ENCODE measurements at regions not wholly inside any gene's neighbourhood (a gene's known extent, or its start where the extent isn't known, plus 50 kb on each side); places are given as distances from the start of the nearest gene placed in this dataset.

DNA sequence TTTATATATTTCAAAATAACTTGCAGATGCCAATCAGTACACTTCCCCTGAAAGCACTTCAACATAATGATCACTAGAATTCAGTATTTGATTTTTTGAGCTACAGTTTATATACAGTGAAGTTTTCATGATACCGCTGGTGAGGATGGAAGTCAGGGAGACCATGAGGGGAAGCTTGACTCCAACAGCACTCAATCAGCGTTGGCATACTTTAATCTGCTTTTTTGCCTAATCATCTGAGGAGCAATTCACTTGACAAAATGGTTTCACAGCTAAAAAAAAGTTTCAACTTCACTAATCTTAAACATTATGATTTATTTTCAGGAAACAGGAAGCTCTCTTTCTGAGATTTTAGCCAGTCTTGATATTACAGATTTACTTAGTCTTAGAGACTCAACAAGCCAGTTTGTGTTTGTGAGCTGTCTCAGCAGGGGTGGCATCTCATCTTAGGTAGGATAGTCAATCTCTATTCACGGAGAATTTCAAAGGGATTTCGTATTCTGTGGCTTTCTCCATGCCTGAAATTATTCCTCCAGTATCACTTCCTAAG lies 111.4 kb upstream of the ARRDC3 start:
- H3K27ac ChIP-seq (ENCODE audit: low read depth, low read length) = no peak overlapping the region
- H3K79me2 ChIP-seq (ENCODE audit: control insufficient read depth, insufficient read depth, low read length, poor library complexity) = no peaks in the 10 kb centered on the region
- H2BK120ac ChIP-seq (ENCODE audit: insufficient read depth, low read length, poor library complexity) = no peak overlapping the region
- no peaks in the 10 kb centered on the region for H3K9me3 ChIP-seq (ENCODE audit: insufficient read depth, low read depth, low read length)
- H4K8ac ChIP-seq (ENCODE audit: low read depth, low read length) = no peak overlapping the region
- H3K27me3 ChIP-seq (ENCODE audit: insufficient read depth, low read length) = no peaks in the 10 kb centered on the region
- DNase-seq = no peak
- H3K4me2 ChIP-seq (ENCODE audit: low read length) = no peak overlapping the region
- no peak overlapping the region for H4K12ac ChIP-seq (ENCODE audit: low read depth, low read length)
- no peak overlapping the region for H3K14ac ChIP-seq (ENCODE audit: low read length)
- H3K79me1 ChIP-seq (ENCODE audit: low read length) = no peaks in the 10 kb centered on the region
- no peak overlapping the region for H3K23ac ChIP-seq (ENCODE audit: low read length)
- H3K18ac ChIP-seq (ENCODE audit: low read length) = no peak overlapping the region
- H2AFZ ChIP-seq (ENCODE audit: insufficient read depth, low read length, poor library complexity) = no peak overlapping the region
- WGBS (ENCODE audit: extremely low coverage, insufficient coverage, insufficient read length) = no CpG with 5 or more reads among the region's 4 CpGs
- no peaks in the 10 kb centered on the region for H3K4me1 ChIP-seq (ENCODE audit: control insufficient read depth in 1 of 2, insufficient read depth in 2 of 2, low read length in 2 of 2)
- H4K91ac ChIP-seq (ENCODE audit: low read depth, low read length) = no peak overlapping the region
- H2AK5ac ChIP-seq (ENCODE audit: low read length) = no peak overlapping the region
- H3K9ac ChIP-seq (ENCODE audit: low read length) = no peak overlapping the region
- H2BK5ac ChIP-seq (ENCODE audit: low read depth, low read length, poor library complexity) = no peak overlapping the region
- no peak overlapping the region for H3K4me3 ChIP-seq (ENCODE audit: low read depth, low read length)
- H2BK12ac ChIP-seq (ENCODE audit: low read length) = no peak overlapping the region
- H3K36me3 ChIP-seq (ENCODE audit: control insufficient read depth in 1 of 2, insufficient read depth in 2 of 2, low read length in 2 of 2) = no peaks in the 10 kb centered on the region
- no peak overlapping the region for H3K4ac ChIP-seq (ENCODE audit: low read depth, low read length)

DNA sequence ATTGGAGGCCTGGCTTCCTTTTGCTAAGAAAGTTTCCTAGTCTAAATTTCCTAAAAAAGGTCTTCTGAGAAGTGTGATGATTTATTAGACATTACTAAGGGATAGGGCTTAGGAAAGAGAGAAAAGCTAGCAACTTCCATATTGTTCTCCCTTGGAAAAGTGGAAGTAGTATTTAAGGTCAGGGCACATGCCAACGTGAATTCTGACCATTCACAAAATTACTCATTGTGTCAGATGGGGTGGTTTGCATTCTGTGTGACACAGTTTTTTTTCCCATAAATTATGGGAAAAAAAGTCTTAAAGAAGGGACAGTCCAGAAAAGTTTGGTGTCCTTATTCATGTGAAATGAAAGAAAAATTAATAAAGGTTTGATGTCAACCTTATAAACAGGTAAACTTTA lies 110.0 kb upstream of the ARRDC3 start:
- Histone ChIP-seq H3K4ac (ENCODE audit: low read depth, low read length) (no peak overlapping the region), H3K18ac (ENCODE audit: low read length) (no peak overlapping the region), H2AK5ac (ENCODE audit: low read length) (no peak overlapping the region), H4K12ac (ENCODE audit: low read depth, low read length) (no peak overlapping the region), H3K4me2 (ENCODE audit: low read length) (no peak overlapping the region), H3K79me2 (ENCODE audit: control insufficient read depth, insufficient read depth, low read length, poor library complexity) (no peaks in the 10 kb centered on the region), H3K9me3 (ENCODE audit: insufficient read depth, low read depth, low read length) (no peaks in the 10 kb centered on the region), H2BK12ac (ENCODE audit: low read length) (no peak overlapping the region), H3K14ac (ENCODE audit: low read length) (no peak overlapping the region), H2BK120ac (ENCODE audit: insufficient read depth, low read length, poor library complexity) (no peak overlapping the region), H3K27ac (ENCODE audit: low read depth, low read length) (no peak overlapping the region), H3K4me3 (ENCODE audit: low read depth, low read length) (no peak overlapping the region), H3K79me1 (ENCODE audit: low read length) (no peaks in the 10 kb centered on the region), H2AFZ (ENCODE audit: insufficient read depth, low read length, poor library complexity) (no peak overlapping the region), H3K36me3 (ENCODE audit: control insufficient read depth in 1 of 2, insufficient read depth in 2 of 2, low read length in 2 of 2) (no peaks in the 10 kb centered on the region), H3K4me1 (ENCODE audit: control insufficient read depth in 1 of 2, insufficient read depth in 2 of 2, low read length in 2 of 2) (no peaks in the 10 kb centered on the region), H3K27me3 (ENCODE audit: insufficient read depth, low read length) (no peaks in the 10 kb centered on the region), H4K8ac (ENCODE audit: low read depth, low read length) (no peak overlapping the region), H4K91ac (ENCODE audit: low read depth, low read length) (no peak overlapping the region), H2BK5ac (ENCODE audit: low read depth, low read length, poor library complexity) (no peak overlapping the region), H3K23ac (ENCODE audit: low read length) (no peak overlapping the region), H3K9ac (ENCODE audit: low read length) (no peak overlapping the region)
- peak in 1 of 2 donors; percentile 16 for DNase-seq
- WGBS (ENCODE audit: extremely low coverage, insufficient coverage, insufficient read length) = no CpG with 5 or more reads among the region's 1 CpG

DNA sequence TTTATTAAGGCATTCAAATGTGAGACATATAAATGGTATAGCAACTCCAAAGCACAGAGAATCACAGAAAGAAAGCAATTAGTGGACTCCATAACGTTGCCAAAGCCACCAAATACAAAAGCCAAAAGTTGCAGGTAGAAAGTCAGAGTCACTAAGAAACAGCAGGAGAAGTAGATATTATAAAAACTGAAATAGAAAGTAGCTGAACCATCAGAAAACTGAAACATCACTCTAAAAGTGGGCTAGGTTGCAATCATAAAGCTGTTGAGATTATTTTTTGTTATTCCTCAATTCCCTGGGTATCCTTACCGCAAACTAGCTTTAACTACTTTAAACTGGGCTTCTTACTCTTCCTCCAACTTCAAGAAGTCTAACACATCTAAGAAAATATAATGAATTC lies 108.1 kb upstream of the ARRDC3 start:
- Histone ChIP-seq H4K8ac (ENCODE audit: low read depth, low read length) (no peak overlapping the region), H3K4me1 (ENCODE audit: control insufficient read depth in 1 of 2, insufficient read depth in 2 of 2, low read length in 2 of 2) (no peaks in the 10 kb centered on the region), H3K36me3 (ENCODE audit: control insufficient read depth in 1 of 2, insufficient read depth in 2 of 2, low read length in 2 of 2) (no peaks in the 10 kb centered on the region), H2BK120ac (ENCODE audit: insufficient read depth, low read length, poor library complexity) (no peak overlapping the region), H3K27ac (ENCODE audit: low read depth, low read length) (no peak overlapping the region), H3K79me2 (ENCODE audit: control insufficient read depth, insufficient read depth, low read length, poor library complexity) (no peaks in the 10 kb centered on the region), H3K27me3 (ENCODE audit: insufficient read depth, low read length) (no peaks in the 10 kb centered on the region), H2BK5ac (ENCODE audit: low read depth, low read length, poor library complexity) (no peak overlapping the region), H3K79me1 (ENCODE audit: low read length) (no peaks in the 10 kb centered on the region), H2AK5ac (ENCODE audit: low read length) (no peak overlapping the region), H3K9me3 (ENCODE audit: insufficient read depth, low read depth, low read length) (no peaks in the 10 kb centered on the region), H3K4me2 (ENCODE audit: low read length) (no peak overlapping the region), H3K18ac (ENCODE audit: low read length) (no peak overlapping the region), H2AFZ (ENCODE audit: insufficient read depth, low read length, poor library complexity) (no peak overlapping the region), H3K9ac (ENCODE audit: low read length) (no peak overlapping the region), H3K4ac (ENCODE audit: low read depth, low read length) (no peak overlapping the region), H2BK12ac (ENCODE audit: low read length) (no peak overlapping the region), H3K4me3 (ENCODE audit: low read depth, low read length) (no peak overlapping the region), H3K14ac (ENCODE audit: low read length) (no peak overlapping the region), H4K91ac (ENCODE audit: low read depth, low read length) (no peak overlapping the region), H3K23ac (ENCODE audit: low read length) (no peak overlapping the region), H4K12ac (ENCODE audit: low read depth, low read length) (no peak overlapping the region)
- DNase-seq = no peak
- WGBS (ENCODE audit: extremely low coverage, insufficient coverage, insufficient read length) = no CpG with 5 or more reads among the region's 2 CpGs

DNA sequence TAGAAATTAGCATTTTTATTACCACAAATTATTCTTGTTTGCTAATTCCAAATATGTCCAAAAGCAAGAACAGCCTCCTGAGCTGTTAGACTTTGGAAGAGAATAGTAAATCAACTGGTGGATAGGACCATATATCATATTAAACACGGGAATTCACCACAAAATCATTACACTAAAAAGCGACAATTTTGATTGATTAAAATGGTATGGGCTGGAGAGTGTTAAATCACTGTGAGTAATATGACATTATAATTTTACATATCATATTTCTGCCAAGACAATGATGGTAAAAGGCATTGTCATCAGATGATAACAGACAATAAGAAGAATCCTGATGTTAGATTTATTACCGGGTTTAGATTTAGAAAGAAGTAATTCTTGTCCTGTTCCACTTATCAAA lies 107.2 kb upstream of the ARRDC3 start:
- H2AK5ac ChIP-seq (ENCODE audit: low read length) = no peak overlapping the region
- H2BK5ac ChIP-seq (ENCODE audit: low read depth, low read length, poor library complexity) = no peak overlapping the region
- no peak overlapping the region for H4K12ac ChIP-seq (ENCODE audit: low read depth, low read length)
- no peaks in the 10 kb centered on the region for H3K36me3 ChIP-seq (ENCODE audit: control insufficient read depth in 1 of 2, insufficient read depth in 2 of 2, low read length in 2 of 2)
- no peak for DNase-seq
- WGBS (ENCODE audit: extremely low coverage, insufficient coverage, insufficient read length) = no CpG with 5 or more reads among the region's 3 CpGs
- no peak overlapping the region for H3K27ac ChIP-seq (ENCODE audit: low read depth, low read length)
- H4K8ac ChIP-seq (ENCODE audit: low read depth, low read length) = no peak overlapping the region
- no peak overlapping the region for H3K4me2 ChIP-seq (ENCODE audit: low read length)
- H3K14ac ChIP-seq (ENCODE audit: low read length) = no peak overlapping the region
- no peak overlapping the region for H3K18ac ChIP-seq (ENCODE audit: low read length)
- H2AFZ ChIP-seq (ENCODE audit: insufficient read depth, low read length, poor library complexity) = no peak overlapping the region
- H3K9me3 ChIP-seq (ENCODE audit: insufficient read depth, low read depth, low read length) = no peaks in the 10 kb centered on the region
- H3K79me1 ChIP-seq (ENCODE audit: low read length) = no peaks in the 10 kb centered on the region
- no peak overlapping the region for H3K23ac ChIP-seq (ENCODE audit: low read length)
- H3K9ac ChIP-seq (ENCODE audit: low read length) = no peak overlapping the region
- no peak overlapping the region for H2BK12ac ChIP-seq (ENCODE audit: low read length)
- no peaks in the 10 kb centered on the region for H3K27me3 ChIP-seq (ENCODE audit: insufficient read depth, low read length)
- H3K4me3 ChIP-seq (ENCODE audit: low read depth, low read length) = no peak overlapping the region
- no peaks in the 10 kb centered on the region for H3K4me1 ChIP-seq (ENCODE audit: control insufficient read depth in 1 of 2, insufficient read depth in 2 of 2, low read length in 2 of 2)
- H3K4ac ChIP-seq (ENCODE audit: low read depth, low read length) = no peak overlapping the region
- no peak overlapping the region for H2BK120ac ChIP-seq (ENCODE audit: insufficient read depth, low read length, poor library complexity)
- H4K91ac ChIP-seq (ENCODE audit: low read depth, low read length) = no peak overlapping the region
- no peaks in the 10 kb centered on the region for H3K79me2 ChIP-seq (ENCODE audit: control insufficient read depth, insufficient read depth, low read length, poor library complexity)
